ENCODE measurements at regions not wholly inside any gene's neighbourhood (a gene's known extent, or its start where the extent isn't known, plus 50 kb on each side); places are given as distances from the start of the nearest gene placed in this dataset.
"Not testable (repeated sequence)": the region's sequence is repeated elsewhere in the genome, so short reads cannot be mapped to it uniquely, and the experiment has no call there.

DNA sequence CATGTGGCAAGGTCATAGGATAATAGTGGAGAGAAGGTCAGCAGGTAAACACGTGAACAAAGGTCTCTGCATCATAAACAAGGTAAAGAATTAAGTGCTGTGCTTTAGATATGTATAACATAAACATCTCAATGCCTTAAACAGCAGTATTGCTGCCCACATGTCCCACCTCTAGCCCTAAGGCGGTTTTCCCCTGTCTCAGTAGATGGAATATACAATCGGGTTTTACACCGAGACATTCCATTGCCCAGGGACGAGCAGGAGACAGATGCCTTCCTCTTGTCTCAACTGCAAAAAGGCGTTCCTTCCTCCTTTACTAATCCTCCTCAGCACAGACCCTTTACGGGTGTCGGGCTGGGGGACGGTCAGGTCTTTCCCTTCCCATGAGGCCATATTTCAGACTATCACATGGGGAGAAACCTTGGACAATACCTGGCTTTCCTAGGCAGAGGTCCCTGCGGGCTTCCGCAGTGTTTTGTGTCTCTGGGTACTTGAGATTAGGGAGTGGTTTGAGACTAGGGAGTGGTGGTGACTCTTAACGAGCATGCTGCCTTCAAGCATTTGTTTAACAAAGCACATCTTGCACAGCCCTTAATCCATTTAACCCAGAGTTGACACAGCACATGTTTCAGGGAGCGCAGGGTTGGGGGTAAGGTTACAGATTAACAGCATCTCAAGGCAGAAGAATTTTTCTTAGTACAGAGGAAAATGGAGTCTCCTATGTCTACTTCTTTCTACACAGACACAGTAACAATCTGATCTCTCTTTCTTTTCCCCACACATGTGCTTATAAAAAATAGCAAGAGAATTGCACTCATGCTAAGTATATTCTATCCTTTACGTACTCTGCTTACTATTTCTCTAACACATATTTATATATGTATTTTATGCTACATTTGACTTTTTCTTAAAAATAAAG is 347.7 kb upstream of the TMEFF2 start:
- DNase-seq = not testable (repeated sequence)

DNA sequence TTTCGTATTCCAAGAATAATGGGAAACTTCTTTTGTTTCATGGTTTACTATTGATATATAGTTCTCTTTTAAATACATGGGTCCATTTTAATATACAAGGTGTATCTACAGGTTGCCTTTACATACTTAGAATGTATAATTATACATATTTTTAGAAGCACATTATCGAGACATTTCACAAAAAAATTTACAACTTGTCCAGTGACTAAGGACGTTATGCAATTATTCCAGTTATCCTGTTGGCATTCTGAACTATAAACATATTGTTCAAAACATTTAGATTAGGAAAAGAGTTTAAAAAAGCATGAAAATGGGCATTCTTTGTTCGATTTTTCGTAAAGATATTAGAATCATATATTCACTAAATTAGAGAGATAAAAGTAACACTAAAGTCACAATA is 344.6 kb upstream of the TMEFF2 start:
- no peak for DNase-seq

DNA sequence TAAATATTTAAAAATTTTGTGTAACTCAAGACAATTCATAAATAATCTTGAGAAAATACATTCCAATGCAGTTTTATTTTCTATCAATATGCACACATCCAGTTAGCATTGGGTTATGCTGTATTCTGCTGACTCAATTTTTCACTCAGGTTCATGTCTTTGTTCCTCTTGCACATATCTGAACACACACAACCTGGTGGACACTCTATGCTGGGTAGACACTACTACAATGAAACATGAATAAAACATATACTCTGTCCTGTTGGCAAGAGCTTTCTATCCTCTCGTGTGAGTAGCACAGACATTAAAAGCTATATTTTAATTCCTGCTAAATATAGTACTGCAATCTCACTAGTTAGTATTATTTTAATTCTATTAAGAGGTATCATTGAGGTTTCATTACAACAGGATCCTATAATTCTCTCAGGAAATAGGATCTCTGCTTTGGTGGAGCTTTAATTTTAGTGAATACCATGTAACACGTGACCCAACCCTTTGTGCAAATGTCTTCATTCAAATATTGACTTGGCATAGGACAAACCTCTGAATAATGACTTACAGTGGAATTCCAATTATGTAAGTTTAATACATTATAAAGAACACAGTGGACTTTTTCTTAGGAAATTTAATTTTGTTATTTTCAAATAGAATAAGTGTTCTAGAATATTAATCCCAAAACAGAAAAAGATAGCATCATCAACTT is 342.3 kb upstream of the TMEFF2 start:
- DNase-seq = no peak

DNA sequence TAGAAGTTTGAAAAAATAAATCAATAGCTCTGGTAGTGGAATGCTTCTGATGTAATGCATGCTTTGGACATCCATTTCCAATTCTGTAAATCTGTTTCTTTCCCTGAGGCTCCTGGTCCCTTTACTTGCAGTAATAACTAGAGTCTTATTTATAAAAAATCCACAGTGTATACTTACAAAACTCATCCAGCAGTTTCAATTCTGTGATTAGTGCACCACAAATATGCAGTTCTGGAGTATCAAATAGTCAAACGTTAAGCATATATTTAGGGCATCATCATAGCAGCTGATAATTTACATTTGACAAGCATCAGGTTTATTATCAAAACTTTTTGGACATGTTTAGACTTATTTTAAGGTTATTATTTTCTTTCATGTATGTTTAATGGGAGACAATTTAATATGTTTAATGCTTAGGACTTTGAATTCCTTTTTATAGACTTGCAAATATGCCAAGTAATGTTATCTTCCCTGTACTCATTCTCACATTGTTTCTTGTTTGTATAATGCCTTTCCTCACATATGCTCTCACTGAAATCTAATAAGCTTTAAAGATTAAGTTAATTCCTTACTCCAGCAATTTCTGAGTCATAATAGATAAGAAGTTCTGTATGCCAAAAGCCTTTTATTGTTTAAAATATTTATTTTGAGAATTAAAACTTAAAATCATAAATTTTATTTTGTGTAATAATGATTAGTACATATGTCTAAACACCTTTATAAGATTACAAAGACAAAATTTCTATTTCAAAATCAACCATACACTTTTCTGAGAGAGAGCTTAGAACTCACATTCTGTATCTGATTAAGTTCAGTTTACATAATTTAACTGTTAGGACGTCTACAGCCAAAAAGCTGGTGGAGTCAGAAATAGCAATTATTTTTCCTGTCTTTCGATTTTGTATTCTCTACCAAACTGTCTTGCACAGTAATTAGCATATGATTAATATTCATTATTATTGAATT is 341.5 kb upstream of the TMEFF2 start:
- DNase-seq = no peak

DNA sequence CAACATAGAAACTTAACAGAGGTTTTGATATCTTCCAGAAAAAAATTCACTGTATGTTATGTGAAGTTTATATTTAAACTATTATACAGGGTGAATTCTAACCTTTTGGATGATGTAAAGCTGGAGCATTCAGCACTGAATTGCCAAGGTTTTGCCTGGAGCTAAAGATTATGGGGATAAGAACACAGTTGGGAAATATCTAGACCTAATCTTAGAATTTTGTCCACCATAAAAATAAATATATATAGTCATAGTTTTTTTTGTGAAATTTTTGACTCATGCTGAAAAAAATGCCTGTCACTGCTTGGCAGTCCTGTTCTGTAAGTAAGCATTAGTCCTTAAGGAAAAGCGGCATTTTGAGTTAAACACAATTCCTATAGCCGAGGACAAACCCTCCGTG is 339.3 kb upstream of the TMEFF2 start:
- no peak for DNase-seq

DNA sequence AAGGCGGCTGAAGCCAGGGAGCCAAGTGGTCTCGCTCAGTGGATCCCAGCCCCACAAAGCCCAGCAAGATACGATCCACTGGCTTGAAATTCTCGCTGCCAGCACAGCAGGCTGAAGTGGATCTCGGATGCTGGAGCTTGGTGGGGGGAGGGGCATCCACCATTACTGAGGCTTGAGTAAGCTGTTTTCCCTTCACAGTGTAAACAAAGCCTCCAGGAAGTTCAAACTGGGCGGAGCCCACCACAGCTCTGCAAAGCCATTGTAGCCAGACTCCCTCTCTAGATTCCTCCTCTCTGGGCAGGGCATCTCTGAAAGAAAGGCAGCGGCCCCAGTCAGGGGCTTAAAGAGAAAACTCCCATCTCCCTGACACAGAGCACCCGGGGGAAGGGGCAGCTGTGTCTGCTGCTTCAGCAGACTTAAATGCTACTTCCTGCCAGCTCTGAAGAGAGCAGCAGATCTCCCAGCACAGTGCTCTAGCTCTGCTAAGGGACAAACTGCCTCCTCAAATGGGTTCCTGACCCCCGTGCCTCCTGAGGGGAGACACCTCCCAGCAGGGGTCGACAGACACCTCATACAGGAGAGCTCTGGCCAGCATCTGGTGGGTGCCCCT is 330.0 kb upstream of the TMEFF2 start:
- not testable (repeated sequence) for DNase-seq

DNA sequence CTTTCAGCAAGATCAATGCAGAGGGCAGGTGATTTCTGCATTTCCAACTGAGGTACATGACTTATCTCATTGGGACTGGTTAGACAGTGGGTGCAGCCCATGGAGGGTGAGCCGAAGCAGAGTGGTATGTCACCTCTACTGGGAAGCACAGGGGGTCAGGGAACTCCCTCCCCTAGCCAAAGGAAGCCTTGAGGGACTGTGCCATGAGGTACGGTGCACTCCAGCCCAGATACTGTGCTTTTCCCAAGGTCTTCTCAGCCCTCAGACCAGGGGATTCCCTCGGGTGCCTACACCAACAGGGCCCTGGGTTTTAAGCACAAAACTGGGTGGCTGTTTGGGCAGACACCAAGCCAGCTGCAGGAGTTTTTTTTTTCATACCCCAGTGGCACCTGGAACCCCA is 329.5 kb upstream of the TMEFF2 start:
- DNase-seq = not testable (repeated sequence)

DNA sequence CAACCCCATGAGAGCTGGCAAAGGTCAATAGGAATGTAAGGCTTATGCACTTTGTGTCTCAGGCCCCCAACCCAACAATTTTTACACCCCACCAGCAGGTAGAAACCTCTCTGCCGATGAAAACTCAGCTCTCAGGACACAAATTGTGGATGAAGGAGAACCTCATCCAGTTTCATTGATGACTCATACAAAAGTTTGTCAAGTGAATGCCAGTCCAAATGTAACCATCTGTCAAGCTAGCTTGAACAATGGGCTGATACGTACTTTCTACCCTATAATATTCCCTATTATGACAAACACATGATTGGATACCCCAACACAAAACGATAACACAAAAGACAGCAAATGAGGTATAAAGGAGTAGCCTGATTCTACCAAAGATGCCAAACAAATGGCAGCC is 321.2 kb upstream of the TMEFF2 start:
- no peak for DNase-seq

DNA sequence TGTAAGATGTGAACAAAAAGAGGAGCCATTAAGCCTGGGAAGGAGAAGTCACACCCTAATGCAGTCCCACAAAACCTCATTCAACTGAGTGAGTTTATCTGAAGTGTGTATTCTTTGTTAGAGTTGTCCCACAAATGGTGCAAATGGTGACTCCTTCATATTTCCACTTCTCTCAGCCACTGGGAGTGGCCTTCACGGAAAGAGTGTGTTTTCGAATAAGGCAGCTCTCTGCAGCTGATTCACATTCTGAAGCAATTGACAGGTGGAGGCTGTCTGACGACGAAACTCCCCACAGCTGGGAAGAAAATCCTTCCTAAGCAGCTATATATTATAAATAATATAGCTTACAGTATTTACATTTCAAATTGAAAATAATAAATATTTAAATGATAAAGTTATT is 318.8 kb upstream of the TMEFF2 start:
- no peak for DNase-seq

DNA sequence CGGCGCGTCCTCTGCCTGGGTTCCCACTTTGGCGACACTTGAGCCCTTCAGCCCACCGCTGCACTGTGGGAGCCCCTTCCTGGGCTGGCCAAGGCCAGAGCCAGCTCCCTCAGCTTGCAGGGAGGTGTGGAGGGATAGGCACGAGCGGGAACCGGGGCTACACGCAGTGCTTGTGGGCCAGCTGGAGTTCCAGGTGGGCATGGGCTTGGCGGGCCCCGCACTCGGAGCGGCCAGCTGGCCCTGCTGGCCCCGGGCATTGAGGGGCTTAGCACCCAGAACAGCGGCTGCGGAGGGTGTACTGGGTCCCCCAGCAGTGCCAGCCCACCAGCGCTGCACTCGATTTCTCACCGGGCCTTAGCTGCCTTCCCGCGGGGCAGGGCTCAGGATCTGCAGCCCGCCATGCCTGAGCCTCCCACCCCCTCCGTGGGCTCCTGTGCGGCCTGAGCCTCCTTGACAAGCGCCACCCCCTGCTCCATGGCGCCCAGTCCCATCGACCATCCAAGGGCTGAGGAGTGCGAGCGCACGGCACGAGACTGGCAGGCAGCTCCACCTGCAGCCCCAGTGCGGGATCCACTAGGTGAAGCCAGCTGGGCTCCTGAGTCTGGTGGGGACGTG is 313.2 kb upstream of the TMEFF2 start:
- not testable (repeated sequence) for DNase-seq

DNA sequence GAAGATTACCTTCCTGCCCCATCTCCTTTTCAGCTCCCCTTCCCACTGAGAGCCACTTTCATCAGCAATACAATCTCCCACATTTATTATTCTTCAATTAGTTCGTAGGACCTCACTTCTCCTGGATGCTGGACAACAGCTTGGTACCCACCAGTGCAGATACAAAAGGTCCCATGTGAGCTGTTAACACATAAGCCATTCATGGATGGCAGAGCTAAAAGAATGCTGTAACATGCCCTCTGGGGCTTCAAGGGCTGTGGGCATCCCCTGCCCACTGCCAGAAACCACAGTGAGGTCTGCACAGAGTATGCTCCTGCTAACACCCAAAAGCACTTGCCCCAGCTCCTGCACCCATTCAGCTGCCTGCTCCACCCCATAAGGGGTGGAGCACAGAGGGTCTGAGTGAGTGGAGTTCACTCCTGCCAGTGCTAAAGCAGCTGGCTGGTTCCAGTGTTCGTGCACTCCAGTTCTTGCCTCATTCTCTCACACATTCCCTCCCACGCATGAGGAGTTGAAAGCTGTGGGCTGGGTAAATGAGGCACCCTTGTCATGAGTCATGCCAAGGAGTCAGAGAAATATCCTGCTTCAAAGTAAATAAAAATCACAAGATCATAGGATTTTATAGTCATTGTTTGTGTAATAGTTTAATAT is 305.9 kb upstream of the TMEFF2 start:
- DNase-seq = peak; percentile 29

DNA sequence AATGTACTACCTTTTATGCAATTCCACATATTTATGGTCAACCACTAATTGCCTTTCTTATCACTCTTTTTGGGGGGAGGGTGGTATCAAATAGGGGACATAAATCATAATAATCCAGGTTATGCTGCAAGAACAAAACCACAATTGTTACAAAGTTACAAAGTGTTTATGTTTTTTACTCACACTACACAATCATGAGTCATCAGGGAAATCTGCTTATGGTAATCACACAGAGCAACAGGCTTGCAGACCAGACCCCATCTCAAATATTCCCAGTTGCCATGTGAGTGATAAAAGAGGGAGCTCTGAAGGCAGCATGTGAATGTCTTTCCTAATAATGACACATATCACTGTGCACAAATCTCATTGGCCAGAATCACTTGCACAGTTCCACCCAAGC is 304.7 kb upstream of the TMEFF2 start:
- no peak for DNase-seq

DNA sequence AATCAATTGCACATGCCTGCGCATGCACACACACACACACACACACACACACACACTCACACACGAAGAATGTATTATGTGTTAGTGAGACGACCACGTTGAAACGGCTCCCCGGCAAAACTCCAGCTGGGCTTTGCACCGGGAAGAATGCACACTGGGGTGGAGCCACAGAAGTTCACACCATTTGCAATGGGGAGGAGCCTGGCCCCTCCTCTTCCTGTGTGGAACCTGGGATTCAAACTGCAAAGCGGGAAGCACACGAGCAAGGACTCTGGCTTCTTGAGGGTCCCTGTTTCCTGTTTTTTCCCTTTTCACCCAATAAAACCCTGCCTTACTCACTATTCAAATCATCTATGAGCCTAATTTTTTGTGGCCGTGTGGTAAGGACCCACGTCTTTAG is 304.0 kb upstream of the TMEFF2 start:
- no peak for DNase-seq

DNA sequence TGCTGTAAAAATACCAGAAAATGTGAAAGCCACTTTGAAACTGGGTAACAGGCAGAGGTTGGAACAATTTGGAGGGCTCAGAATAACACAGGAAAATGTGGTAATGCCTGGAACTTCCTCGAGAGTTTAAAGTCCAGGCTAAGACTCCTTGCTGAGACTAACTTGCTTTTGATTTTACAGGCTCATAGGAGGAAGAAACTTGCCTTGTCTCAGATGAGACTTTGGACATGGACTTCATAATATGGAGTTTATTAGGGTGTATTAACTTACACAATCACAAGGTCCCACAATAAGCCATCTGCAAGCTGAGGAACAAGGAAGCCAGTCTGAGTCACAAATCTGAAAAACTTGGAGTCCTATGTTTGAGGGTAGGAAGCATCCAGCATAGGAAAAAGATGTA is 293.4 kb upstream of the TMEFF2 start:
- DNase-seq = not testable (repeated sequence)

DNA sequence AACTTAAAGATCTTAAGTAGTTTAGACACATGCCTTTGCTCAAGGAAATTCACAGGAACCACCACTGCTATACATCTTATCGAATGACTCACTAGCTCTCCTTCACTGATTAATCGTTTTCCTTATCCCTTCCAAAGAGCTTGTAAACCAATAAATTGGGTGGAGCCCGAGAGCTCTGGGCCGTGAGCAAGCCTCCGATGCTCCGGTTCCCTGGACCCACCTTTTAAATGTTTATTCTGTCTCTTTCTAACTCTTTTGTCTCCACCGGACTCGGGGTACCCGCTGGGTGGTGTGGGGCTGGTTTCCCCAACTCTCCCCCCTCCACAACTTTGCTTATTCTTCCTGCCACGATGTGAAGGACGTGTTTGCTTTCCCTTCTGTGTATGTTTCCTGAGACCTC is 292.9 kb upstream of the TMEFF2 start:
- DNase-seq = no peak

DNA sequence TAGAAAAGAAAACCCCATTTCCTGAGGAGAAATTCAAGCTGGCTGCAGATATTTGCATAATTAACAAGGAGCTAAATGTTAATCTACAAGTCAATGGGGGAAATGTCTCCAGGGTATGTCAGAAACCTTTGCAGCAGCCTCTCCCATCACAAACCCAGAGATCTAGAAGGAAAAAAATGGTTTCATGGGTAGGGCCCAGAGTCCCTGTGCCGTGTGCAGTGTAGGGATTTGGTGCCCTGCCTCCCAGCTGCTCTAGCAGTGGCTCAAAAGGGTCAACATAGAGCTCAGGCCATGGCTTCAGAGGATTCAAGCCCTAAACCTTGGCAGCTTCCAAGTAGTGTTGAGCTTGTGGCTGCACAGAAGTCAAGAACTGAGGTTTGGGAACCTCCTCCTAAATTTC is 290.2 kb upstream of the TMEFF2 start:
- no peak for DNase-seq

DNA sequence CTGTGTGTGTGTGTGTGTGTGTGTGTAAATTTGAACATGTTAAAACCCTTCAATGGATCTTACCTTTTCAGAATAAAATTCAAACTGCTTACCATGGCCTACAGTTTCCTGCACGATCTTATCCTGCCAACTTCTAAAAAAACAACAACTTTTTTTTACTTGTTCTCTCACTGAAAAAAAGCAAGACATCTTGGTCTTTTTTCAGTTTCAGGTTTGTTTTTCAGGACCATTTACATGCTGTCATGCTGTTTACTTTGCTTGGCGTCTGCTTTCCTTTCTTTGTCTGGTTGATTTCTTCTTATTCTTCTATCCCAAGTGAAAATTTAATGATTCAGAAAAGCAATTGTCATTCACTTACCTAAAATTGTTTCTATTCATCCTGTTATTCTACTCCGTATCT is 286.3 kb upstream of the TMEFF2 start:
- no peak for DNase-seq

DNA sequence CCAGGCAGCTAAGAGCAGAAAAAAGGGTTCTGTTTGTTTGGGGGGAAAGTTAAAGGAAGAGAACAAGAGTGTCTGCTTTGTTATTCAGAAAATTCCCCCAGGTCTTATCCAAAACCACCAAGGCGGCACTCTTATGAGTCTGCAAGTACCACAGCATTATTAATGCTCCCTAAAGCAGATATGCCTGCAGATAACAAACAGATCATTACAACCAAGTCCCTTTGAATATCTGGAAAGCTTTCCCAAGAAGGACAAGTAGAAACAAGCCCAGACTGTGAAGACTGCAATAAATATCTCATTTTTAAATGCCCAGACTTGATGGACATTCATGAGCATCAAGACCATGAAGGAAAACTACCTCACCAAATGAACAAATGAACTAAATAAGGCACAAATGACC is 278.6 kb upstream of the TMEFF2 start:
- DNase-seq = no peak

DNA sequence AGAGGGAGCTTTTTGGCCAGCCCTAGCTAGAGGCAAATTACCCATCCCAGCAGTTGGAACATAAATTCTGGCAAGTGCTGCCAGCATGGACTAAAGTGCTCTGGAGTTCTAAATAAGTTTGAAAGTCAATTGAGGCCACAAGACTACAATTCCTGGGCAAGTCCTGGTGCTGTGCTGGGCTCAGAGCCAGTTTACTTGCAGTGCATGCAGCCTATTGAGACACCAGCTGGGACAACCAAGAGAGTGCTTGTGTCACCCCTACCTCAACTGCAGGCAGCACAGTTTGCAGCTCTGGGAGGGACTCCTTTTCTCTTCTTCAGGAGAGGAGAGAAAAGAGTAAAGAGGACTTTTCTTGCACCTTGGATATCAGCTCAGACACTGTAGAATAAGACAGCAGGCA is 277.2 kb upstream of the TMEFF2 start:
- DNase-seq = no peak

DNA sequence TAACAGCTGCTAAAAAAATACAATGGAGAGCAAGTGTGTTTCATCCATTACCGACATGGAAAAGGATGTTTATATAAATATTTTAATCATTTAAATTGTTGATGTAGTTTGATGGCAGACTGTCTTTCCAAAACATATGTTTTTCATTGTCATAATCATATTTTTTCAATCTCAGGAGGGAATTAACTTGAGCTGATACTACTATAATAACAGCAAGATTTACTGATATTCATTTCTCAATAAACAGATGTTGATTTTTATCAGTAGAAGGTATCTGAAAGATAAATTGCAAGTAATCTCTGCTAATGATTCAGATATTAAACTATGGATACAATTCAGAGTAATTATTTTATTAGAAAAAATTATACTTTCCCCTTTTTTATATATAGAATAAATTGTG is 274.9 kb upstream of the TMEFF2 start:
- DNase-seq = no peak

DNA sequence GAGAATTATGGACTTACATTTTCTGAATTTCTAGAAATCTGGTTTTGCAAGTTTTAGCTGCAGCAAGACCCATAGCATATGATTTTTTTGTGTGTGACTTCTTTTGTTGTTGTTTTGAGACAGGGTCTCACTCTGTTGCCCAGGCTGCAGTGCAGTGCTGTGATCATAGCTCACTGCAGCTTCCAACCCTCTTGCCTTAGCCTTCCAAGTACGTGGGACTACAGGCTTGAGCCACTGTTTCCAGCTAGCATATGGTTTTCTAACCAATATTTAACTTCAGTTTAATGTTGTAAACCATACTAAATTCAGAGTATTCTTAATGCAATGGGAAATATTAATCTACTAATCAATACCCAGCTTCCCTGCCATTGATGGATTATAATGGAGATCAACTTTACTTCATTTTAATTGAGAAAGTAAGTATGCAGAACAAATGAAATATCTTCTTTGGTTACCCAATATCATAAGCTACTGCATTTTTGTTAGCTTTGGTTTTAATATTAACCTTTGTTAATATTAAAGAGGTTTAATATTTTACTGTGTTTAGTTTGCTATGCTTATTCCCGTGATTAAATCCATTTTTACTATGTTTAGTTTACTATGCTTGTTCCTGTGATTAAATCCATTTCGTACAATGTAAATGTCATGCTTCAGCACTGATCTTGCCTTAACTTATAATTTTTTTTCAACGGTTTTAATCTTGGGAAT is 273.4 kb upstream of the TMEFF2 start:
- no peak for DNase-seq
